GM21390 (cell line): ENCODE measurements at regions not wholly inside any gene's neighbourhood (a gene's known extent, or its start where the extent isn't known, plus 50 kb on each side); places are given as distances from the start of the nearest gene placed in this dataset.
"Not testable (repeated sequence)": the region's sequence is repeated elsewhere in the genome, so short reads cannot be mapped to it uniquely, and the experiment has no call there.

Experiments
- ATAC-seq: cut with Tn5 transposase; IDR thresholded peaks from one replicate; pipeline ENCODE4 v1.9.1; 2021; ENCODE audit not compliant: unreplicated experiment

GRCh38 chr4:57729775-57730570 is 619.8 kb upstream of the IGFBP7 start:
- not testable (repeated sequence) for ATAC-seq

DNA sequence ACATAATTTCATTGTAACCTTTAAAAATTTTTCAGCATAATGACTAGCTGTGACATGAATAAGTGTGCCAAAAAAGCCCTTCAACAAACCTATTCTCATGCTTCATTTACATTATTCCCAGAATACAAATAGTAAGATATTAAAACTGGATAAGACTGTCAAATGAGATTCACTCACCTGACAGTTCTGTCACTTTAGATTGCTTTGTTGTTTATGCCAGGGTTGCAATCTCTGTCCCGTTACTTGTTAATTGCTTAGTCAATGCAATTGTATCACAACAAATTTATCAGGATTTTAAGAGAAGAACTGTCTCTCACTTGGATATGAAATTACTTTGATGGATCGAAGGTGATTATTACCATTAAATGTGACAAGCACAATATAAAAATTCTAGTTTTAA is 616.0 kb upstream of the IGFBP7 start:
- no peak for ATAC-seq

DNA sequence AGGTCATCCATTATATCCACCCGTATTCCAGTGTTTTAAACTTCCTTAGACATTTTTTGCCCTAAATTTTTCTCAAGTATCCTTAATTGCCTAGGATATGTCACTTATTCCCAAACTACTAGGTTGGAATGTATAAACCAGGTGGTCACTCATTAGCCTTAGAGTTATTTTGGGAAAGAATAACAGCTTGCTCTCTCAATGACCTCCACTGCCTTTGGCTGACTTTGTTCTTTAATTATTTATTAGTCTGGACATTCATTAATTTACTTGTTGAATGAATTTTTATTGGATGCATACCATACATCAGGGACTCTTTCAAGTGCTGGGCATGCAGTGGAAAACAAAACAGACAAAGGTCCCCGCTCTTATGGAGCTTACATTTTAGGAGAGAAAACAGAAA is 609.3 kb upstream of the IGFBP7 start:
- ATAC-seq: no peak

GRCh38 chr4:57714313-57714712 is 604.1 kb upstream of the IGFBP7 start:
- not testable (repeated sequence) for ATAC-seq

GRCh38 chr4:57710053-57710452 is 599.9 kb upstream of the IGFBP7 start:
- no peak for ATAC-seq

DNA sequence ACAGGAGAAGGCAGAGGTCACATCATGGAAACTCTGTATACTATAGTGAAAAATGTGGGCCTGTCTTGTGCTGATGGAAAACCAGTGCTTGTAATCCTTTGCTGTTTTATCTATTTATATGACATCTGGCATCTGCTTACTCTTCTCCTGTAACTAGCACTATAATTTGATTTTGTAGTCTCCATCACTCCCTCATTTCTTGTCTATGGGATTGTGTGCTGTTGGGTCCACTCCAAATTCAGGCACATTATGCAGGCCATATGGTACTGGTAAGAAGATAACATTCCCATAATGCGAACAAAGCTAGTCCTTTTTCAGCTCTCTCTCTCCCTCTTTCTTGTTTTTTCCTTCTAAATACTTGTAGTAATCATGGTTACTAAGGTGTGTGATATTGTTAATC is 581.2 kb upstream of the IGFBP7 start:
- no peak for ATAC-seq

- ATAC-seq: no peak
Observed at GRCh38 chr4:57689693-57690205, 579.6 kb upstream of the IGFBP7 start.

- no peak for ATAC-seq
Observed at GRCh38 chr4:57682275-57682674, 572.1 kb upstream of the IGFBP7 start.

DNA sequence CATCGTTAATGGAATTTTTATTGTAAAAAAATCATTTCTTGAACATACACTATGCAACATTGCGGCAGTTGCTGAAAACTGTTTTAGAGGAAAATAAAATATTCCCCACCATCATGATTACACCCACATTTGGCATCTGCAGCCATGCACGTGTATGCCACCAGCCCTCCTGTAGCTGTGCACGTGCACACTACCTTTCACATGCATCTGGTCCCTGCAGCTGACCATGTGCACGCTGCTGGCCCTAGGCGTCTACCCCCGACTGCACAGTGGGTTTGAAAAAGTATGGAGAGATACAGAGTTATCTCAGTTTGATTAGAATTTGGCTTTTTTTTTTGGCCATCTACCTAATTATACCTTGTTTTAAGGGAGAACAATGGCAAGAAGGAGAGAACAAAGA is 569.8 kb upstream of the IGFBP7 start:
- ATAC-seq: no peak

GRCh38 chr4:57676394-57676793 is 566.2 kb upstream of the IGFBP7 start:
- no peak for ATAC-seq

GRCh38 chr4:57672846-57673433 is 562.8 kb upstream of the IGFBP7 start:
- ATAC-seq: no peak

DNA sequence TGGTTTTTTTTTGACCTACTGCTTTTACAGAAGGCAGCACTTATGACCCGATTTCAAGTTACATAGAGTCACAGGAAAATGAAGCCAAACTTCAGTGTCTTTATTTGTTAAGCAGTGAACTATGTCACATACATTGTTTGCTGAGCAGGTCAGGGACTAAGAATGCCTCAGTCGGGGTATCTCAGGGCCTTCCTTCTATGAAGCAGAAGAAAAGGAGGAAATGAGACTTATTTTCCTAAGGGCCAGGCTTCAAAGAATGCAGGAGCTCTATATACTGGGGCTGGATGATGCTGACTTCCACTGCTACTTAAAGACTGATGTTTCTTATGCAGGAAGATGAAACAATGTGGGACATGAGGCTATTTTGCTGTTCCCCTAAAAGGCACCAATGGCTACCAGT is 558.4 kb upstream of the IGFBP7 start:
- ATAC-seq: no peak

GRCh38 chr4:57665806-57666205 is 555.6 kb upstream of the IGFBP7 start:
- ATAC-seq: no peak

GRCh38 chr4:57661517-57662090 is 551.4 kb upstream of the IGFBP7 start:
- ATAC-seq: no peak

GRCh38 chr4:57658673-57659072 is 548.5 kb upstream of the IGFBP7 start:
- ATAC-seq: no peak

DNA sequence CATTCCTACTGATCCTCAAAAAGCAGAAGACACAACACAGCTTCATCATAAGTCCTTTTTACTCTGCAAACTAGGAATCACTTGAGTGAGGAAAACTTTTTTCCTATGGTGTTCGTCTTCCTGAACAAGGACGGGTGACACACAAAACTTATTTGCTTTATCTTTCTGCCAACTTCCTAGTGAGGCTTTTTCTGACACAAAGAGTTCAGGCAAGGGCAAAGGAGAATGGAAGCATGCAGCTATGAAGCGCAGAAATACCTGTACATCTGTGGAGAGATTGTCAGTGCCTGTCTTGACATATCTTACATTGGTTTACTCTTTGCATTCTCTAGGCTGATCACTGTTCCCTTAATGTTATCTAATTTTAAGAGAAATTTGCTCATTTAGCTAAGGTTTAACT is 548.0 kb upstream of the IGFBP7 start:
- ATAC-seq: no peak

DNA sequence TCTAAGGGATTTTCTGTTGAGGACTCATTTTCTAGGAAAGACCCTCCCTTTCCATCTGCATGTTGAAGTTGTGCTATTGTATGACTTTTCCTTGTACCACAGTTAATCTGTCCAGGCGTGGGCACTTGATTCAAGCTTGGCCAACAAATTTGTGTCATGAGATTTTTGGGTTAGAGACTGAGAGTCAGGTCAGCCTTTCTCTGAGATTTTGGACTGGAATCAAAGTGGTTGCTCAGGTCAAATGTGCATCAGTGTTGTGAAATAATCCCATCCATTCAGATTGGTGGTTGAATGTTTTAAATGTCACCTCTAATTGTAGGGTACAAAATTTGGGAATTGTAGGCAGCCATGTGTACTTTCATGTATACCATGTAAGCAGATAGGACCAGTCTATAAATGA is 545.2 kb upstream of the IGFBP7 start:
- ATAC-seq: no peak

DNA sequence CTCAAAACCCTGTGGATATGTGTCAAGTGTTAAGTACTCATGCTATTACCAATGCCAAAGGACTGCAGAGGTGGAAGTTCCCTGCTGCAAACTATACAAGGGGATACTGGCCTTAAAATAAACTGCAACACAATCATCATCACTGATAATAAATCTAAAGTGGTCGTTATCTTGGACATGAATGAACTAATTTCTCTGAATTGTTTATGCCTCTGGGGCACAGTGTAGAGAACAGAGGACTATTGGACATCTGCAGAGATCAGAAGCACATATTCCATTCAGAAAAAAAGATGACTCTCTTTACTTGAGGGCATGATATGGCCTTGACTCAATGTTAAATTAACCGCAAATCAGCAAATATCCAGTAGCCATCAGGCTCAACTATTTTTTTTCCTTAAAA is 542.6 kb upstream of the IGFBP7 start:
- ATAC-seq: no peak

DNA sequence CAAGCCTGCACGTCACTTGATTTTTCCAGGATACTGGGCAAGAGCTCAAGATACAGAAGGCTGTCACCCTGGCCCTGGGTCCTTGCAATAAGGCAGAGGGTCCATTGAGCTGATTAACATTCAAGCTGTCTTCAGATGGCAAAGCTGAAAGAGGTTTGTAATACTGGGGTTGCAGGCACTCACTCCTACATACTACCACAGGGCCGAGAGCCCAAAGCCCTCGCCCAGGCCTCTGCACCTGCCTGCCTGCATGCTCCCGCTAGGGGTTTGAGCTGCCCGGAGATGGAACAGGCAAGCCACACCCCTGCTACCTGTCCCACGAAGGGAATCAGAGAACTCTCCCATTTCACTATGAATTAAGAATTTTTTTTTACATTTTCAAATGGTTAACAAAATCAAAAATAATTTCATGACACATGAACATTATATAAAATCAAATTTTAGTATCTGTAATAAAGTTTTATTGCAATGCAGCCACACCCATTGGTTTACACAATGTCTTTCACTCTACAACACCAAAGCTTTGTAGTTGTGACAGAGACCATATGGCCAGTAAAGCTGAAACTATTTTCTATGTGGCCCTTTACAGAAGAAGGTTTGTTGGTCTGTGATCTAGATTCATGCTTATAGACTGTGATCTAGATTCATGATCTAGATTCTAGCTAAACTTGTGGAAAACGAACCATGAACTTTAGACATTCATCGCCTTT is 530.4 kb upstream of the IGFBP7 start:
- ATAC-seq: no peak

DNA sequence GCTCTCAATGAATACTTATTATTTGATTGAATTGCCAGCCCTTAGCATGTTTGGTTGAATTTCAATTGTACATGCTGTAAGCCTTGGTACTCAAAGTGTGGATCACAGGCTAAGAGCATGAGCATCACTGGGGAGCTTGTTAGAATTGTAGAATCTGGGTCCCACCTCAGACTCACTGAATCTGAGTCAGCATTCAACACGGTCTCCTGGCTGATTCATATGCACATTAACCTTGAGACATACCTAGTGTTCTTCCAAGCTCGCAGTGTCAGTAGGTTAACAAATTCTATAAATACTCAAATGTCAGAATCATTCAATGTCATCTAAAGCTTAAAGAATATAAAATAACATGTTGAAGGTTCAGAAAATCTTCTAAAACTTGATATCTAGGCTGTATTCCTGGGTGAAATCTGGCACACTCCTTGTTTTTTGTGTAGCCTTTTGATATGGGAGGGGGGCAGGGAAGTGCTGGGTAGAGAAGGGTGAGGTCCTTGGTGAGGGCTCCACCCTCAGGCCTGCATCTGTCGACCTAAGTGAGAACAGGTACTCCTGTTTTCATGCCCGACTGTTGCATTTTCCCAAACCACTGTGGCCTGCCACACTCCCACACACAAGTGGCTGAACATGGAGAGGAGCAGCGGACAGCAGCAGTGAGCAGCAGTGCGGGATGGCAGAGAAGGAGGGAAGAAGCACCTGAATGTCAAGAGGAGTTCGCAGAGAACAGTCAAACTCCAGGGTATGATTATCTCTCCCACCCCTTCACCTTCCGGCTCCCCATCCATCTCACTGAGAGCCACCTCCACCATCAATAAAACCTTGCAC is 529.6 kb upstream of the IGFBP7 start:
- no peak for ATAC-seq

GRCh38 chr4:57635910-57636309 is 525.7 kb upstream of the IGFBP7 start:
- ATAC-seq: no peak
